Retinal pigment epithelial cell (primary cell): ENCODE measurements at regions not wholly inside any gene's neighbourhood (a gene's known extent, or its start where the extent isn't known, plus 50 kb on each side); places are given as distances from the start of the nearest gene placed in this dataset.
"Not testable (repeated sequence)": the region's sequence is repeated elsewhere in the genome, so short reads cannot be mapped to it uniquely, and the experiment has no call there.

ENCODE experiments used
- DNase-seq: peaks from one replicate; pipeline ENCODE4 v3.0.0-alpha.2; 2010; ENCODE audit warnings: low read depth
- H3K4me3 ChIP-seq: 2 replicates; pipeline ENCODE4 v1.5.1; 2011; ENCODE audit warnings: mild to moderate bottlenecking, low read length, control low read depth, moderate library complexity
- CTCF ChIP-seq: conservative IDR thresholded peaks from 2 replicates; pipeline ENCODE4 v1.5.1; 2011; ENCODE audit warnings: low read depth, low read length, control low read depth, inconsistent platforms

GRCh38 chrX:96551322-96551872 lies 133.2 kb upstream of the DIAPH2 start:
- TF ChIP-seq CTCF: no peak
- H3K4me3 ChIP-seq: no peak overlapping the region
- DNase-seq: no peak

- no peak overlapping the region for H3K4me3 ChIP-seq
- TF ChIP-seq CTCF: no peak
- DNase-seq: no peak
Observed at GRCh38 chrX:96556886-96557285, 127.8 kb upstream of the DIAPH2 start.

- not testable (repeated sequence) for H3K4me3 ChIP-seq, DNase-seq
Observed at GRCh38 chrX:96561129-96561528, 123.5 kb upstream of the DIAPH2 start.

DNA sequence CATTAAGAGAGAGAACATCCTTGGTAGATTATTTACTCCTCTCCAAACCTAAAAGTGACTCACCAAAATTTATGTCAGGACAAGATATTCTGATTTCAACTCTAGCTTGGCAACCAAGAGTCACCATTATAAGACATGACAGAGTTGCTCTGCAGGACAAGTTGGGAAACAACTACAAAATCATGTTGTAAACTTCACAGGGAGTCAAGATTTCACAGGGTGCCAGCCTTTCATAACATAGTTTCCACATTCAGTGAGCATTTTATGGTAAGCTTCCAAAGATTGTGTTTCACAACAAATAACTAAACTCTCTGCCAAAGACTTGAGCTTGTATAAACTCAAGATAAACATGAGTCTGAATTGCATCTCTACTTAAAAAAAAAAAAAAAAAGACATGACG lies 121.0 kb upstream of the DIAPH2 start:
- no peak overlapping the region for H3K4me3 ChIP-seq
- no peak for DNase-seq
- TF ChIP-seq CTCF: no peak

DNA sequence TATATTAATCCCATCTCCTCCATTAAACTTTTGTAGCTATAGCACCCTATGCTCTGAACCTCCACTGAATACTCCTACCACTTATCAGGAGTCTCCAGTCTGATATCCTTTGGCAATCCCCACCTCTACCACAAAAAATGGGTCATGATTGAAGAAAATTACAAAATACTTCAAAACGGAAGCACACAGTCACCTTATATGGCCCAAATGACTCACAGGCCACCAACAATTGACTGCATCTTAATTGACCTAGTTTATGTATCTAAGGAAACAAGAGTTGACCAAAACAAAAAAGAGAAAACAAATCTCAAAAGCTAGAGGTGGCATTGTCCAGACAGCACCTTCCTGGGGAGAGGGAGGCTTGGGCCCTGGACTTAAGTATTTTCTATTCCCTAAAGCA lies 120.0 kb upstream of the DIAPH2 start:
- H3K4me3 ChIP-seq: no peak overlapping the region
- no peak for TF ChIP-seq CTCF
- no peak for DNase-seq

- TF ChIP-seq CTCF: no peak
- no peak for DNase-seq
- no peak overlapping the region for H3K4me3 ChIP-seq
Observed at GRCh38 chrX:96566878-96567277, 117.8 kb upstream of the DIAPH2 start.

DNA sequence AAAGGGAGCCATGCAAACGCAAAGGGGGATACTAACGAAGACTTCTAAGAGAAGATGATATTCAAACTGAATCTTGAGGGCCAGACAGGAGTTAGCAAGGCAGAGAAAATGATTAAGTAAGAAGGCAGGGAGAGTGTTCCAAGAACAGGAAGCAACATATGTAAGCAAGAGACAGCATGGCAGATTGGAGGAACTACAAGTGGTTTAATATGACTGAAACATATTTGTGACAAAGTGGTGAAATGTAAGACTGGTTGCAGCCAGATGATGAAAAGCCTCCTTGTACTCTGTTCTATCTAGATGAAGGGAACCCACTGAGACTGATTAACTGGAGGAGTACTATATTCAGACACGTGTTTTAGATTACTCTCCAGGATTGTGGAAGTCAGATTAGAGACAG lies 116.6 kb upstream of the DIAPH2 start:
- no peak for TF ChIP-seq CTCF
- no peak overlapping the region for H3K4me3 ChIP-seq
- no peak for DNase-seq

DNA sequence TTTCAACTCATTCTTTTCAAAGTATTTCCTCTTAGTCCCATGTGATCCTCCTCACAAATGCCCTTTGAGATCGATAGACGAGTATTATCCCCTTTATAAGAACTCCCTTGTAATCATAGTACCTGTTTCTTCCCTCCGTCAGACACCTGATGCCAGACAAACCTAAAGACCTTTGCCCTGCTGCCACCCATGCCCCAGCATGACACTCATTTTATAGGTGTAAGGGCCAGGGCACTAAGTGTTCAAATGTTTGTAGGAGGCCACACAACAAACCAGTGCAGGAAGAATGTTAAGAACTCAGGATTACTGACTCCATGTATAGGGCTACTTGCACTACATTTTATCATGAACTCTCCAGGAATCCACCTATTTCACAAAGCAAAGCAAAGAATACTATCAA lies 115.6 kb upstream of the DIAPH2 start:
- H3K4me3 ChIP-seq: no peak overlapping the region
- TF ChIP-seq CTCF: no peak
- DNase-seq: no peak
